Sciatic nerve (tissue), 2 donors: ENCODE measurements at regions not wholly inside any gene's neighbourhood (a gene's known extent, or its start where the extent isn't known, plus 50 kb on each side); places are given as distances from the start of the nearest gene placed in this dataset.

Experiments
- ATAC-seq: fragments of 200-7000 bp; cut with Tn5 transposase; one replicate; pipeline ENCODE4 v1.9.1; 2020; ENCODE audit warnings: mild to moderate bottlenecking, moderate library complexity
- DNase-seq: peaks from one replicate; pipeline ENCODE4 v3.0.0-alpha.2; 2020; ENCODE audit warnings: low spot score
- intact Hi-C: fragments of 100-400 bp; cut with DNase I; formaldehyde crosslinking; loops from one replicate; pipeline ENCODE4 v1.14.2; 2022
- donor health status: DM: no; HTN: no; CAD: no.
- donor health status: DM: no; HTN: no; CAD: no.

GRCh38 chr1:25047506-25048240 is 117.6 kb upstream of the RUNX3 start:
- intact Hi-C loops: no loop called here
- no peak for DNase-seq
- ATAC-seq: no peak

GRCh38 chr1:25046194-25046532 is 116.1 kb upstream of the RUNX3 start:
- no peak for ATAC-seq
- DNase-seq: no peak
- intact Hi-C loops: no loop called here

DNA sequence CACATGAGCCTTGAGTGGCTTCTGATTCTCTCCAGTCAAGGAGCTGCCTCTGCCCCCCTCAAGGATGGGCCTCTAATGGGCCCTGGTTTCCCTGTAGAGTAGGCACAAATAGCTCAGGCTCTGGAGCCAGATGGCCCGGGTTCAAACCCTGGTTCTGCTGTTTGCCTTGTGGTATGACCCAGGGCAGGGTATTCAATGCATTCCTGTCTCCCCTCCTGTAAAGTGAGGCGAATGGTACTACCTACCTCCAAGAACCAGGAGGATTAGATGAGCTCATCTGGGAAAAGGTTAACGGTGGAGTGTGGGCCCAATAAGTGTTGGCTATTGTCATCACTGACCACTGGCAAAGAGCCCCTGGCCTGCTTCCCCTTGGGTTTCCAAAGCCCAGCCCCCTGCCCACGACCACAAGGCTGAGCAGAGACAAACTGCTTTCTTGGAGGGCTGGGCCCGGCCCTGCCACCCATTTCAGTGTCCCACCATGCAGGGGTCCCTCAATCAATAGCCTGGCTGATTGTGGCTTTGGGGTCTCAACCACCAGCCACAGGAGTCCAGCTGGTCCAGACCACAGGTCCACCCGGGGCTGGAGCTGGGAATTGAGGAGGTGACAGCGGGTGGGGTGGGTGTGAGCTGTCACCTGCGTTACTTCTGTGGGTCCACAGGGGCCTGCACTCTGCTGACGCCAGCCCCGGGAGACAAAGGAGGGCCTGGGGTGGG is 115.6 kb upstream of the RUNX3 start:
- intact Hi-C loops: no loop called here
- ATAC-seq: no peak
- no peak for DNase-seq

DNA sequence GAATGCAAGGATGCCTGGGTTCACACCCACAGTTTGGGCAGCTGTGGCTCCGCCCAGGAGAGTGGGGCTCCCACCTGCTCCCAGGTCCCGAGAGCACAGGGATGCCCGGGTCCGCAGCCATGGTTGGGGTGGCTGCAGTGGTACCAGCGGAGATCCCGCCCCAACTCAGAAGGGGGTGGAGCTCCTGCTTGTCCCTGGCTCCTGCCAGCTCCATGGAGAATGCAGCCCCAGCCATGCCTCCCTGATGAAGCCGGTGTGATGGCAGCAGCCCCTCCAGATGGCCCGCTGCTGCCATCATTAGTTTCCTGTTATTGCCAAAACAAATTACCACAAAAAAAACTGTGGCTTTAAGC is 113.1 kb upstream of the RUNX3 start:
- DNase-seq (no peak), ATAC-seq (no peak)
- intact Hi-C loops: no loop called here

- intact Hi-C loops: no loop called here
- no peak for ATAC-seq
- DNase-seq: no peak
Measured at GRCh38 chr1:25042331-25043227, 112.5 kb upstream of the RUNX3 start.

- ATAC-seq (no peak), DNase-seq (no peak)
- intact Hi-C loops: no loop called here
Measured at GRCh38 chr1:25041916-25042315, 111.8 kb upstream of the RUNX3 start.

DNA sequence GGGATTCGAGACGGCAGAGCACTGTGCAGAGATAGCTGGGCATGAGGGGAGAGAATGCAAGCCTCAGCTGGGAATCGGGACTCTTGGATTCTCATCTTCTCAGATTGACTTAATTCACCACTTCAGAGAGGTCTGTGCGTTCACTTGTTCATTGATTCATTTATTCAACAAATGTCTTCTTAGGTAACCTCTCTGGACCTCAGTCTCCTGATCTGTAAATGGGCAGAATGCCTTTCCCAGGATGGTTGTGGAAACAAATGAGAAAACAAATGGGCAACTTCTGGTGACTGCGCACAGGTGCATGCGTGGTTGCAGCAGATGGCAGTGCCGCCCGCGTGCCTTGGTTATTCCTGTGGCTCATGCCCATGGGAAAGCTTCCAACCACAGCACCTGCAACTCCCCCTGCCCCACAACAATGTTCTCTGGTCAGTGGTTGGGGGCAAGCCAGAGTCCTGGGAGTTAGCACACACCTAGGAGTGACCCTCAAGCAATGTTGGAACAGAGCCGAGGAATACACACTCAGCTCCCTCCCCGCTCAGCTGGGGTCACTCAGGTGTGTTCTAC is 110.1 kb upstream of the RUNX3 start:
- DNase-seq: no peak
- intact Hi-C loops: no loop called here
- ATAC-seq: no peak

- intact Hi-C loops: no loop called here
- no peak for ATAC-seq
- DNase-seq: no peak
Measured at GRCh38 chr1:25039229-25039628, 109.2 kb upstream of the RUNX3 start.

GRCh38 chr1:25038699-25039098 is 108.6 kb upstream of the RUNX3 start:
- intact Hi-C loops: no loop called here
- no peak for DNase-seq
- no peak for ATAC-seq

- ATAC-seq (no peak), DNase-seq (no peak)
- intact Hi-C loops: no loop called here
Measured at GRCh38 chr1:25037174-25038074, 107.3 kb upstream of the RUNX3 start.

GRCh38 chr1:25036117-25036546 is 106.1 kb upstream of the RUNX3 start:
- no peak for DNase-seq
- intact Hi-C loops: no loop called here
- ATAC-seq: no peak

GRCh38 chr1:25035523-25036116 is 105.5 kb upstream of the RUNX3 start:
- intact Hi-C loops: no loop called here
- no peak for DNase-seq
- ATAC-seq: no peak

DNA sequence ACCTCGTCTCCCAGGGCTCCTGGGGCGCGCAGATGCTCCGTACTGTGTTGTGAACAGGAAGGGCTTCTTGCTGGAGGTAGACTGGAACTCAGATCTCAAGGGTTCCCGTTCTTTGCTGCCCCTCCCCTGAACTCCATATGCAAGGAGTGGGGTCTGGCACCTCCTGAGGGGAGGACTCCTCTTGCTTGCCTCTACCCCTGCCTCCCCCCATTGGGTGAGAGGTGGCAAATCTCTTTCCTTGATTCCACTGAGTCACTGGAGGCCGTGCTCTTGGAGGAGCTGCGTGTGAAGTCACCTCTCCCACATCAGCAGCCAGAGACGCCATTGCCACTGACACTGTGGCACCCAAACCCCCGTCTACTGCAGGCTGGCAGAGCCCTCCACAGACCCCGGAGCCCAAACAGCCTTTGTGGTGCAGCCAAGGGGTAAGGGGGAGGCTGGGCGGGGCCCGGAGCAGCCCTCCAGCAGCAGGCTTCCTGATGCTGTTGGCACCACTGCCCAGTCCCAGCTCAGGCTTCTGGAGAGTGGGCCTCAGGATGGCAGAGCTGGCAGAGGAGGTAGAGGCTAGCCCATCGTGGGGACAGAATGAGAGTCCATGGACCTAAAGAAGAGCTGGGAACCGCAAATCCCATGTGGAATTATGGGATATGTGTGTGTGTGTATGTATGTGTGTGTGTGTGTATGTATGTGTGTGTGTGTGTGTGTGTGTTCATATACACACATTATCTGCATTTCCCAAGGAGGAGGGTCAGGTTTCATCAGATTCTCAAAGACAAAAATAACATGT is 104.9 kb upstream of the RUNX3 start:
- no peak for ATAC-seq
- intact Hi-C loops: no loop called here
- DNase-seq: no peak

DNA sequence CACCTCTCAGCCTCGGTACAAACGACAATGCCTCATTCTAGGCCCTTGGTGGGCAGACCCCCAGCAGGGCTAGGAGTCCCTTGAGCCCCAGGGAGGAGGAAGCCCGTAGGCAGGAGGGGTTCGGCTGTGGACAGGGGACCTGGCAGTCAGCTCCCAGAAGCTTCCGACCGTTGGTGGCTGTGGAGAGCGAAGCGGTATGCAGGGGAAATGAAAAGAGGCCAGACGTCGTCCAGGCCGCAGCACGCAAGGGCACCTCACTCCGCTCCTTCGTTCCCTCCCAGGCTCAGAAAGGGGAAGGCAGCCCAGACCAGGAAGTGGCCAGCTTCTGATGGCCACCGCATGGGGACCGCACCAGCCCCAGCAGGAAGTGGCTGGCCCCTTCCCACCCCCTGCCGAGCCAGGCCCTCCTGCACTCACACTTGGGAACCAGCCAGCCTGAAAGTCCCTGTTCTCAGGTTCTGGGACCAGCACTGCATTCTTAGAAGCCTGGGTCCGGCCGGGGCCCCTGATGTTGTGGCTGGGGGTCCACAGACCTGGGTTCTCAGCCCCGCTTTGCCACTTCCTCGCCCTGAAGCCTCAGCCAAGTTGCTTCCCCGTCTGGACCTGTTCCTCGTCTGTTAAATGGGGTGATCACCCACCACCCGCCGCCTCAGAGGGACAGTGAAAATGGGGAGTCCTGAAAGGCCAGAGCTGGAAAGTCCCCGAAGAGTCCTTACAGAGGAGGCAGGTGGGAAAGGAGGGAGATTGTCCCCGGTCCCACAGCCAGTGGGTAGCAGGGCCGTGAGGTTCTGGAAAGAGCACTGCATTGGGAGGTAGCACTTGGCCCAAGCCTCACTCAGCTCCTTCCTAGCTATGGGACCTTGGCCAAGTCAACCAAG is 104.0 kb upstream of the RUNX3 start:
- intact Hi-C loops: no loop called here
- ATAC-seq (peak; percentile 89), DNase-seq (peak; percentile 67)

DNA sequence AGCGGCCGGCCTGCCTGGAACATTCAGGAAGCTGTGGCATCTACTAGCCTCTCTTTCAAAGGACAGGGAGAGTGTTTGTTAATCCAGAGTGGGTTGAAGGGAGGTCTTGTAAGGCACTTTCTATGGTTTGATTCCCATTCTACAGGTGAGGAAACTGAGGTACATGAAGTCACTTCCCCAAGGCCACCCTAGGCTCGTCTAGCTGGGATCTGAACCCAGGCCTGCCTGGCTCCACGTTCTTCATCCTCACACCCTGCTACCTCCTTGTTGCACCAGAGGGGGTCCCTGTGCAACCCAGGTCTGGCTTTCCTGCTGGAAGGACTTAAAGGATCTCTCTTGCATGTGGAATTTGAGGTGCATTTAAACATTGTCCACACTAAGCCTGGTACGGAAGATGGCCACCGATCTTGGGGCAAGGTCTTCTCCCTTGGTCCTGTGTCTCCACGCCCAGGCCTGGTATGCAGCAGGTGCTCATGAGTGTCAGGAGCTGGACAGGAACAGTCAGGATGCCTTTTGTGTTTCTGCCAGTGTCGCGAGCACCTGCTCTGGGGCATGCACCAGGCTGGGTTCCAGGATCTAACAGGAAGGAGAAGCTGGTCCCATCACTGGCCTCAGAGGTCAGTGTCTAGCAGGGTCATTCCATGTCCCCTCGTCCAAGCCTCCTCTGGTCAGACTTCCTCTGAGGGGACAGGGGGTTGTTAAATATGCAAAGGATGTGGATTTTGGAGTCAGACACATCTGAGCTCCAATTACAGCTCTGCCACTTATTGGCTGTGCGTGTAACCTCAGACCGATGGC is 103.2 kb upstream of the RUNX3 start:
- DNase-seq (no peak), ATAC-seq (no peak)
- intact Hi-C loops: no loop called here
